ENCODE measurements at regions not wholly inside any gene's neighbourhood (a gene's known extent, or its start where the extent isn't known, plus 50 kb on each side); places are given as distances from the start of the nearest gene placed in this dataset.

- TF ChIP-seq GATA2 (IDR thresholded peaks at IDR 0.05; ENCODE audit: low read depth, low read length) (no peak), GATA3 (IDR thresholded peaks at IDR 0.05; ENCODE audit: low read depth, low read length) (no peak)
Measured at GRCh38 chrX:68927178-68927577, 98.4 kb downstream of the EFNB1 start.

Data from SH-SY5Y (cell line).